Spleen (tissue), 11 donors: ENCODE measurements at regions not wholly inside any gene's neighbourhood (a gene's known extent, or its start where the extent isn't known, plus 50 kb on each side); places are given as distances from the start of the nearest gene placed in this dataset.

Source experiments
- DNase-seq: peaks from one replicate; pipeline ENCODE4 v3.0.0-alpha.2; 2020
- H3K27ac ChIP-seq, 8 donors: fragments of 200-600 bp; sonication (generic) in 7 of 8; 1 replicate in 4 of 8; 2 replicates in 4 of 8; pipeline versions ENCODE4 v1.5.0 to v1.8.0; 2016 to 2021; ENCODE audit warnings: inconsistent platforms in 4 of 8, mild to moderate bottlenecking in 4 of 8, moderate library complexity in 1 of 8
- H3K27me3 ChIP-seq, 7 donors: fragments of 200-600 bp; sonication (generic) in 6 of 7; replicated peaks in 1 of 7; 1 replicate in 4 of 7; 2 replicates in 3 of 7; pipeline versions ENCODE4 v1.5.0 to v1.8.0; 2016 to 2021; ENCODE audit warnings: inconsistent platforms in 3 of 7, mild to moderate bottlenecking in 1 of 7
- H3K36me3 ChIP-seq, 6 donors: fragments of 200-600 bp; sonication (generic) in 5 of 6; 1 replicate in 4 of 6; 2 replicates in 2 of 6; pipeline versions ENCODE4 v1.5.0 to v1.8.0; 2016 to 2021; ENCODE audit warnings: inconsistent platforms in 2 of 6
- H3K4me1 ChIP-seq, 6 donors: fragments of 200-600 bp; sonication (generic) in 5 of 6; 1 replicate in 3 of 6; 2 replicates in 3 of 6; pipeline versions ENCODE4 v1.5.0 to v1.8.0; 2016 to 2021; ENCODE audit warnings: inconsistent platforms in 3 of 6
- H3K4me3 ChIP-seq, 8 donors: fragments of 200-600 bp; sonication (generic) in 7 of 8; 1 replicate in 4 of 8; 2 replicates in 4 of 8; pipeline versions ENCODE4 v1.5.0 to v1.8.0; 2016 to 2021; ENCODE audit warnings: inconsistent platforms in 4 of 8, mild to moderate bottlenecking in 4 of 8, moderate library complexity in 2 of 8
- H3K9me3 ChIP-seq, 8 donors: fragments of 200-600 bp; sonication (generic) in 7 of 8; 1 replicate in 4 of 8; 2 replicates in 4 of 8; pipeline versions ENCODE4 v1.5.0 to v1.8.0; 2016 to 2021; ENCODE audit warnings: inconsistent platforms in 4 of 8
- POLR2A ChIP-seq, 3 donors: fragments of 450-650 bp; IDR thresholded peaks; one replicate each; pipeline ENCODE4 v1.5.1; 2017; ENCODE audit warnings: antibody characterized with exemption in 3 of 3, mild to moderate bottlenecking in 1 of 3
- POLR2AphosphoS5 ChIP-seq, 3 donors: sonication (generic); formaldehyde crosslinking; IDR thresholded peaks; one replicate each; pipeline ENCODE4 v1.5.1; 2017; ENCODE audit warnings: antibody characterized with exemption in 3 of 3
- WGBS, 5 donors: extraction: QIAGEN DNeasy Blood & Tissue Kit in 3 of 5; methylation state at CpG; one replicate each; pipeline versions ENCODE4 v1.1.5 to v1.1.7; 2013 to 2018; 5-methylcytosine and 5-hydroxymethylcytosine counted together
- intact Hi-C: fragments of 100-400 bp; cut with DNase I; formaldehyde crosslinking; loops from one replicate; pipeline ENCODE4 v1.15.0; 2023; ENCODE audit warnings: low total_unique reads
- TF ChIP-seq, protein P1 (sequence below), 11 experiments: fragments of 200-600 bp in 7 of 11; fragments of 450-650 bp in 4 of 11; sonication (generic) in 4 of 11; IDR thresholded peaks in 8 of 11; conservative IDR thresholded peaks in 3 of 11; 1 replicate in 7 of 11; 2 replicates in 4 of 11; pipeline versions ENCODE4 v1.4.0 to v1.8.0; 2016 to 2021; ENCODE audit warnings: antibody characterized with exemption in 11 of 11, inconsistent platforms in 4 of 11, mild to moderate bottlenecking in 1 of 11
- donor health status: healthy with polysubstance abuse.
- donor health status: DM: no; HTN: no; CAD: no; lungs with moderate emphysema.
- donor health status: DM: no; HTN: no; CAD: no.
- donor health status: Bipolar disorder and iron deficiency.
- donor health status: healthy.
- donor health status: DM: no; HTN: no; CAD: no.
- donor health status: DM: yes; HTN: yes; CAD: no.

- intact Hi-C loops: no loop called here
- peaks cover 0 to 4% (median 0%) of the 10 kb centered on the region in 8 donors for H3K9me3 ChIP-seq
- H3K4me1 ChIP-seq: peaks cover 0 to 14% (median 2%) of the 10 kb centered on the region in 6 donors
- no peaks in the 10 kb centered on the region for H3K36me3 ChIP-seq
- peaks cover 0 to 36% (median 0%) of the 10 kb centered on the region in 7 donors for H3K27me3 ChIP-seq
- WGBS, 5 donors: 80 to 86% (median 84%) methylated on average over 52 to 60 of the region's 61 CpGs
- TF ChIP-seq POLR2AphosphoS5 (IDR thresholded peaks at IDR 0.05): no peak
- TF ChIP-seq POLR2A (IDR thresholded peaks at IDR 0.05): no peak
- TF ChIP-seq, protein P1, sequence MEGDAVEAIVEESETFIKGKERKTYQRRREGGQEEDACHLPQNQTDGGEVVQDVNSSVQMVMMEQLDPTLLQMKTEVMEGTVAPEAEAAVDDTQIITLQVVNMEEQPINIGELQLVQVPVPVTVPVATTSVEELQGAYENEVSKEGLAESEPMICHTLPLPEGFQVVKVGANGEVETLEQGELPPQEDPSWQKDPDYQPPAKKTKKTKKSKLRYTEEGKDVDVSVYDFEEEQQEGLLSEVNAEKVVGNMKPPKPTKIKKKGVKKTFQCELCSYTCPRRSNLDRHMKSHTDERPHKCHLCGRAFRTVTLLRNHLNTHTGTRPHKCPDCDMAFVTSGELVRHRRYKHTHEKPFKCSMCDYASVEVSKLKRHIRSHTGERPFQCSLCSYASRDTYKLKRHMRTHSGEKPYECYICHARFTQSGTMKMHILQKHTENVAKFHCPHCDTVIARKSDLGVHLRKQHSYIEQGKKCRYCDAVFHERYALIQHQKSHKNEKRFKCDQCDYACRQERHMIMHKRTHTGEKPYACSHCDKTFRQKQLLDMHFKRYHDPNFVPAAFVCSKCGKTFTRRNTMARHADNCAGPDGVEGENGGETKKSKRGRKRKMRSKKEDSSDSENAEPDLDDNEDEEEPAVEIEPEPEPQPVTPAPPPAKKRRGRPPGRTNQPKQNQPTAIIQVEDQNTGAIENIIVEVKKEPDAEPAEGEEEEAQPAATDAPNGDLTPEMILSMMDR (IDR thresholded peaks at IDR 0.05 in 8 of 11, conservative IDR thresholded peaks at IDR 0.05 in 3 of 11): no peak
- peak; percentile 72 for DNase-seq
- no peak overlapping the region for H3K4me3 ChIP-seq
- H3K27ac ChIP-seq: peak overlapping the region in 7 of 8 donors; percentile 9 to 78 (median 69)
Observed at GRCh38 chr6:170176898-170177771, 113.7 kb downstream of the DLL1 start.

GRCh38 chr6:170176136-170176897 is 114.6 kb downstream of the DLL1 start:
- Histone ChIP-seq H3K4me3 (no peak overlapping the region), H3K4me1 (peaks cover 0 to 14% (median 2%) of the 10 kb centered on the region in 6 donors), H3K36me3 (no peaks in the 10 kb centered on the region), H3K9me3 (peaks cover 0 to 4% (median 0%) of the 10 kb centered on the region in 8 donors), H3K27ac (peak overlapping the region; percentile 9 to 78 (median 69)), H3K27me3 (peaks cover 0 to 33% (median 0%) of the 10 kb centered on the region in 7 donors)
- 70 to 88% (median 81%) methylated on average over 35 to 51 of the region's 51 CpGs for WGBS, 5 donors
- peak in 1 of 3 donors; percentile 60 for TF ChIP-seq POLR2AphosphoS5 (IDR thresholded peaks at IDR 0.05)
- TF ChIP-seq, protein P1 (IDR thresholded peaks at IDR 0.05 in 8 of 11, conservative IDR thresholded peaks at IDR 0.05 in 3 of 11): no peak
- peak; percentile 64 for DNase-seq
- intact Hi-C loops: no loop called here

- Histone ChIP-seq H3K4me1 (peaks cover 0 to 14% (median 2%) of the 10 kb centered on the region in 6 donors), H3K27me3 (peaks cover 0 to 28% (median 0%) of the 10 kb centered on the region in 7 donors), H3K27ac (peak overlapping the region in 7 of 8 donors; percentile 9 to 78 (median 69)), H3K9me3 (peaks cover 0 to 4% (median 0%) of the 10 kb centered on the region in 8 donors), H3K4me3 (no peak overlapping the region), H3K36me3 (no peaks in the 10 kb centered on the region)
- TF ChIP-seq, protein P1 (IDR thresholded peaks at IDR 0.05 in 8 of 11, conservative IDR thresholded peaks at IDR 0.05 in 3 of 11): no peak
- no peak for TF ChIP-seq POLR2AphosphoS5 (IDR thresholded peaks at IDR 0.05)
- no peak for TF ChIP-seq POLR2A (IDR thresholded peaks at IDR 0.05)
- DNase-seq: no peak
- 86 to 90% (median 87%) methylated on average over 15 to 28 of the region's 28 CpGs for whole genome bisulfite sequencing, 5 donors
- intact Hi-C loops: no loop called here
Observed at GRCh38 chr6:170175644-170176135, 115.2 kb downstream of the DLL1 start.
